Duodenal mucosa (tissue), 2 donors: ENCODE measurements at regions not wholly inside any gene's neighbourhood (a gene's known extent, or its start where the extent isn't known, plus 50 kb on each side); places are given as distances from the start of the nearest gene placed in this dataset.

ENCODE experiments used
- H3K27ac ChIP-seq: one replicate; pipeline ENCODE4 v1.7.0; 2013; ENCODE audit warnings: low read depth, low read length
- H3K27me3 ChIP-seq, 2 donors: one replicate each; pipeline ENCODE4 v1.7.0; 2013; ENCODE audit warnings: low read length in 2 of 2, control low read depth in 1 of 2; ENCODE audit not compliant: insufficient read depth in 2 of 2, control insufficient read depth in 1 of 2
- H3K36me3 ChIP-seq, 2 donors: one replicate each; pipeline ENCODE4 v1.7.0; 2013; ENCODE audit warnings: low read length in 2 of 2, control low read depth in 1 of 2; ENCODE audit not compliant: insufficient read depth in 2 of 2, control insufficient read depth in 1 of 2
- H3K4me1 ChIP-seq, 2 donors: one replicate each; pipeline ENCODE4 v1.7.0; 2013; ENCODE audit warnings: low read length in 2 of 2, control low read depth in 1 of 2; ENCODE audit not compliant: insufficient read depth in 2 of 2, control insufficient read depth in 1 of 2
- H3K4me3 ChIP-seq, 2 donors: one replicate each; pipeline ENCODE4 v1.7.0; 2013; ENCODE audit warnings: low read length in 2 of 2, low read depth in 1 of 2
- H3K9ac ChIP-seq, 2 donors: one replicate each; pipeline ENCODE4 v1.7.0; 2013; ENCODE audit warnings: low read length in 2 of 2, low read depth in 1 of 2
- H3K9me3 ChIP-seq, 2 donors: one replicate each; pipeline ENCODE4 v1.7.0; 2013; ENCODE audit warnings: low read length in 2 of 2, control low read depth in 1 of 2; ENCODE audit not compliant: control insufficient read depth in 1 of 2

DNA sequence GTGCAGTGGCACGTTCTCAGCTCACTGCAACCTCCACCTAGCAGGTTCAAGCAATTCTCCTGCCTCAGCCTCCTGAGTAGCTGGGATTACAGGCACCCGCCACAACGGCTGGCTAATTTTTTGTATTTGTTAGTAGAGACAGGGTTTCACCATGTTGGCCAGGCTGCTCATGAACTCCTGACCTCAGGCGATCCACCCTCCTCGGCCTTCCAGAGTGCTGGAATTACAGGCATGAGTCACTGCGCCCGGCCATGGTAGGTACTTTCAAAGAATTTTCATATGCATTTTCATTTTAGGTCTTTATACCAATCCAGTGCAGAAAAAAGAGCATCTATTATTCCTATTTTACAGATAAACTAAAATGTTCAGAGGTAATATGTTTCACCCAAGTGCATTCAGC lies 411.3 kb upstream of the USP15 start:
- no peaks in the 10 kb centered on the region for H3K27me3 ChIP-seq

DNA sequence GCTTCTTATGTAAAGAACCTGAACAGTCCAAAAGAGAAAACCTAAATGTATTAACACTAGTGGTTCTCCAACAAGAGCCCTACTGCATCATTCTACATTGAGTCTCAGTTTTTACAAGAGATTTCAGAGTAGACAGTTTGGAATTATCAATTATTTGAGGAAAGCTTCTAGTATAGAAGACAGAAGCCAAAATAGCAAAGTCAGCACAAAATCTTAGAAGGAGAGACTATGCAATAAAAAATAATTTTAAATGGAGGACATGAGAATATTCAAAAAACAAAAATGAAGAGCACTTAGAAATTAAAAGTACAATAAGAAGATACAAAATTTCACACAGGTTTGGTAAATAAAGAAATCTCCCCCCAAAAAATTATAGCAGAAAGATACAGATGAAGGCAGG lies 406.3 kb upstream of the USP15 start:
- Histone ChIP-seq H3K27me3 (no peaks in the 10 kb centered on the region), H3K27ac (no peak overlapping the region), H3K9me3 (peaks cover 7 to 12% of the 10 kb centered on the region in 2 donors), H3K9ac (no peak overlapping the region), H3K36me3 (no peaks in the 10 kb centered on the region), H3K4me1 (no peaks in the 10 kb centered on the region), H3K4me3 (no peak overlapping the region)

More for the DNA sequence above, 411.3 kb upstream of the USP15 start:
- H3K4me1 ChIP-seq = no peaks in the 10 kb centered on the region
- H3K36me3 ChIP-seq = no peaks in the 10 kb centered on the region
- no peak overlapping the region for H3K9ac ChIP-seq
- H3K27ac ChIP-seq = no peak overlapping the region
- H3K4me3 ChIP-seq = no peak overlapping the region
- peaks cover 5 to 7% of the 10 kb centered on the region in 2 donors for H3K9me3 ChIP-seq

DNA sequence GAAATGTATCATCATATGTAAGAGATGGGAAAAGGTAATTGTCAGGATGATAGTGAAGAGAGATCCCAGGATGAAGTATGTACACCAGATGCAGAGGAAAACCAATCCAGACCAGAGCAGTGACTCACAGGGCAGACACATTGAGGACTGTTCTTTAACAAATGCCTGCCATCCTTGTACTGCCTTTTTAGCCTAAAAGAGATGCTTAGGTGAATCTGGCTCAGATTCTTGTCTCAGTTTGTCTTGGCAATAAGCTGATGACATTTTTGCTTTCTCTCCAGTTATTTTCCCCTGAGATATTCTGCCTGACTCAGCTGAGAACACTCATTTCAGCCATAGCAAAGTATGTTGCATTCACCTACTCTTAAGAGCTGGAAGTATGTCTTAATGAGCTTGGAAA lies 405.3 kb upstream of the USP15 start:
- no peaks in the 10 kb centered on the region for H3K27me3 ChIP-seq
- no peak overlapping the region for H3K9ac ChIP-seq
- peaks cover 7 to 12% of the 10 kb centered on the region in 2 donors for H3K9me3 ChIP-seq
- no peaks in the 10 kb centered on the region for H3K36me3 ChIP-seq
- no peak overlapping the region for H3K27ac ChIP-seq
- H3K4me1 ChIP-seq = no peaks in the 10 kb centered on the region
- no peak overlapping the region for H3K4me3 ChIP-seq

DNA sequence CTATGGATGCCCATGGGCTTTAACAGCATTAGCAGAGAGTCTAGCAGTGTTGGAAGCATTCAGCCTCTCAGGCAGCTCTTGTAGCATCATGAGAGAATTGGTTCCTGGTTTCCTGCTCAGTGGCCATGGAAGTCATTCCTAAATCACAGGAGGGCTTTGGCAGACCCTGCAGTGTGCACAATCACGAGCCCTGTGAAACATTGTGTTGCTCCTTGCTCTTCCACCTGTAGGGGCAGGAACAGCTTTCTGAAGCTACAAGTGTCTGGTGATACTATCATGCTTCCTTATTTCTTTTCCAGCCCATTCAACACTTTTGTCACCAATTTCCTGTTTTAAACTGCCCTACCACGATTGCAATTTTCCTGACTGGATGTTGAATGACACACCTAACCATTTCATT lies 402.2 kb upstream of the USP15 start:
- Histone ChIP-seq H3K27ac (no peak overlapping the region), H3K9ac (no peak overlapping the region), H3K4me1 (no peaks in the 10 kb centered on the region), H3K27me3 (no peaks in the 10 kb centered on the region), H3K4me3 (no peak overlapping the region), H3K36me3 (no peaks in the 10 kb centered on the region), H3K9me3 (peaks cover 3 to 12% of the 10 kb centered on the region in 2 donors)

DNA sequence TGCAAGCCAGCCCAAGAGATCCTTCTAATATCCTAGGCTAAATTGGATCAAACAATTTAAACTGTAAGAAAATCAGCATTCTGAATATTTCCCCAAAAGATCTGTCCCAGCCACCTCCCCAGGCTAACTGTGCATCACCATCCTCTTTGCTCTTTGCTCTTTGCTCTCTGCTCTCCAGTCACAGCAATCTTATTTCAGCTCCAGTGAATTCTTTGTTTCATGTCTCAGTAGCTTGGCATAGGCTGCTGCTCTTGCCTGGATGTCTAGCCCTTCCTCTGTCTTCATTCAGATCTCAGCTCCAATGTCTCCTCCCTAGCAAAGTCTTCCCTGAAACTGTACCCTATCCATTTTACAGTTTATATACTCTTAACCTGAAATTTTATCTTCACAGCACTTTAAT lies 399.8 kb upstream of the USP15 start:
- Histone ChIP-seq H3K4me1 (no peaks in the 10 kb centered on the region), H3K36me3 (no peaks in the 10 kb centered on the region), H3K9me3 (peaks cover 0 to 4% of the 10 kb centered on the region in 2 donors), H3K27me3 (no peaks in the 10 kb centered on the region), H3K27ac (no peak overlapping the region), H3K9ac (no peak overlapping the region), H3K4me3 (no peak overlapping the region)

GRCh38 chr12:61862986-61863385 lies 397.2 kb upstream of the USP15 start:
- H3K36me3 ChIP-seq = no peaks in the 10 kb centered on the region
- H3K9ac ChIP-seq = no peak overlapping the region
- H3K4me1 ChIP-seq = no peaks in the 10 kb centered on the region
- peaks cover 0 to 4% of the 10 kb centered on the region in 2 donors for H3K9me3 ChIP-seq
- H3K27me3 ChIP-seq = no peaks in the 10 kb centered on the region
- no peak overlapping the region for H3K27ac ChIP-seq
- no peak overlapping the region for H3K4me3 ChIP-seq

GRCh38 chr12:61863811-61864210 lies 396.4 kb upstream of the USP15 start:
- peaks cover 0 to 5% of the 10 kb centered on the region in 2 donors for H3K9me3 ChIP-seq
- no peak overlapping the region for H3K9ac ChIP-seq
- no peak overlapping the region for H3K27ac ChIP-seq
- no peaks in the 10 kb centered on the region for H3K27me3 ChIP-seq
- no peak overlapping the region for H3K4me3 ChIP-seq
- no peaks in the 10 kb centered on the region for H3K4me1 ChIP-seq
- no peaks in the 10 kb centered on the region for H3K36me3 ChIP-seq

GRCh38 chr12:61869796-61870195 lies 390.4 kb upstream of the USP15 start:
- no peak overlapping the region for H3K9ac ChIP-seq
- no peaks in the 10 kb centered on the region for H3K4me1 ChIP-seq
- no peaks in the 10 kb centered on the region for H3K36me3 ChIP-seq
- peaks cover 0 to 1% of the 10 kb centered on the region in 2 donors for H3K9me3 ChIP-seq
- no peak overlapping the region for H3K27ac ChIP-seq
- no peaks in the 10 kb centered on the region for H3K27me3 ChIP-seq
- no peak overlapping the region for H3K4me3 ChIP-seq

DNA sequence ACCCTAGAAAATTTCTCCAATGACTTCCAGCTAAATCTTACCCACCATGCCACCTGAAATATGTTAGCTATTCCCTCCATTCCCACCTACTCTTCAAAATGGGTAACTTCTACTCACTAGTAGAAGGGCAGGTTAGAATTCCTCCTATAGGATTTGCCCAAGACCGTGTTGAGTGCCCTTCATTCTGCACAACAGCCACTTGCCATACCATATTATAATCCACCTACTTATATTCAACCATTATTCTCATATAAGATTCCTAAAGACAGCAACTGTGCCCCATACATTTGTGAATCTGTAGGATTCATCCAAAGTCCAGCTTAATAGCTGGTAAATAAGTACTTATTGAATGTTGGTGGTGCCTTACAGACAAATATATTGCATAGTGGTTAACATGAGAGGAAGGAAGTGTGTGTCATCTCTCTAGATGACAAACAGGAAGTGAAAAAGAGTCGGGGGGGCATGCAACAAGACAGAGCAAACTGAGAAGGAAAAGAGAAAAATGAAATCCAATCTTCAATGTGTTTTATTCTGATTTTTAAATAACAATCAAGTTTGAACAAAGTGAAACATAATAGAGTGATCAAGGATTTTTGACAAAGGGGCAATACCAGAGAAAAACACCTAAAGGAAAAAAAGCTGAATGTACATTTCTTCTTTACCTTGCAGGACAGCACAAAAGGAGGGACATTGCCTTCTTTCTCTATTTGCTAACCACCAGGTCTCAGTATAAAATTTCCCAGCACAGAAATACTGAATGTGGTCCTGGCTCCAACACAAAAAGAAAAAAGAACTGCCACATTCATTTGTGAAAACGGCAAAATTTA lies 389.3 kb upstream of the USP15 start:
- Histone ChIP-seq H3K9ac (no peak overlapping the region), H3K36me3 (no peaks in the 10 kb centered on the region), H3K9me3 (peaks cover 0 to 1% of the 10 kb centered on the region in 2 donors), H3K4me1 (no peaks in the 10 kb centered on the region), H3K4me3 (no peak overlapping the region), H3K27ac (no peak overlapping the region), H3K27me3 (no peaks in the 10 kb centered on the region)

GRCh38 chr12:61871485-61871810 lies 388.8 kb upstream of the USP15 start:
- Histone ChIP-seq H3K4me1 (no peaks in the 10 kb centered on the region), H3K9me3 (peaks cover 0 to 1% of the 10 kb centered on the region in 2 donors), H3K27ac (no peak overlapping the region), H3K9ac (no peak overlapping the region), H3K36me3 (no peaks in the 10 kb centered on the region), H3K27me3 (no peaks in the 10 kb centered on the region), H3K4me3 (no peak overlapping the region)
